A549 (cell line): ENCODE measurements at regions not wholly inside any gene's neighbourhood (a gene's known extent, or its start where the extent isn't known, plus 50 kb on each side); places are given as distances from the start of the nearest gene placed in this dataset.

Experiments
- ATAC-seq, 2 experiments: fragments of 200-7000 bp in 1 of 2; fragments of >200 bp in 1 of 2; cut with Nextera tagmentation in 1 of 2; cut with Tn5 transposase in 1 of 2; 3 replicates each; pipeline versions ENCODE4 v1.8.0 to v1.9.1; 2018 to 2020; ENCODE audit warnings: mild to moderate bottlenecking in 1 of 2, moderate library complexity in 1 of 2
- CTCF ChIA-PET: fragments of 300-600 bp; sonication (Branson Sonifier 250); formaldehyde crosslinking; extraction: SDS; loops from one replicate; lab custom pipeline; 2021; ENCODE audit warnings: antibody characterized with exemption, inconsistent platforms; lab: Yijun Ruan, JAX
- POLR2A ChIA-PET: fragments of 350-600 bp; formaldehyde crosslinking; extraction: SDS; loops from one replicate; lab custom pipeline; 2021; ENCODE audit warnings: antibody characterized with exemption, inconsistent platforms; lab: Yijun Ruan, JAX
- DNase-seq, 2 experiments: peaks; one replicate each; pipeline versions ENCODE4 v3.0.0 to v3.0.0-alpha.2; 2011 to 2016; ENCODE audit warnings: low read depth in 1 of 2, low spot score in 1 of 2
- FAIRE-seq: peaks from 2 replicates; lab custom pipeline; 2011; peaks lifted over from hg19 to GRCh38; lab: Jason Lieb, UNC
- H3K27ac ChIP-seq, 2 experiments: fragments of >200 bp; sonication (Bioruptor Twin); formaldehyde crosslinking; 3 replicates each; pipeline ENCODE4 v1.5.1; 2016 to 2017
- H3K4me1 ChIP-seq: fragments of >200 bp; sonication (Bioruptor Twin); formaldehyde crosslinking; 3 replicates; pipeline ENCODE4 v1.6.1; 2016
- H3K4me2 ChIP-seq: fragments of >200 bp; sonication (Bioruptor Twin); formaldehyde crosslinking; 3 replicates; pipeline ENCODE4 v1.6.1; 2016
- H3K4me3 ChIP-seq: fragments of >200 bp; sonication (Bioruptor Twin); formaldehyde crosslinking; 3 replicates; pipeline ENCODE4 v1.5.1; 2016
- H3K9me3 ChIP-seq: fragments of >200 bp; sonication (Bioruptor Twin); formaldehyde crosslinking; 3 replicates; pipeline ENCODE4 v1.6.1; 2016
- BHLHE40 ChIP-seq: IDR thresholded peaks from 2 replicates; pipeline ENCODE4 v1.6.1; 2012; ENCODE audit warnings: low read depth, low read length, inconsistent platforms
- E2F6 ChIP-seq: IDR thresholded peaks from 2 replicates; pipeline ENCODE4 v1.6.1; 2012; ENCODE audit warnings: low read depth, borderline replicate concordance
- EHF ChIP-seq: fragments of 250-450 bp; sonication (Bioruptor Pico); IDR thresholded peaks from 2 replicates; pipeline ENCODE4 v1.5.0; 2020; ENCODE audit warnings: mild to moderate bottlenecking
- ELK1 ChIP-seq: fragments of 150-350 bp; IDR thresholded peaks from 2 replicates; pipeline ENCODE4 v1.6.1; 2014; ENCODE audit warnings: low read depth, mild to moderate bottlenecking, low read length
- FOSB ChIP-seq: fragments of 250-450 bp; sonication (Bioruptor Pico); IDR thresholded peaks from 2 replicates; pipeline ENCODE4 v1.5.0; 2020; ENCODE audit warnings: mild to moderate bottlenecking, moderate library complexity
- FOSL2 ChIP-seq, 2 experiments: fragments of 450-650 bp in 1 of 2; fragments of >200 bp in 1 of 2; sonication (Bioruptor Twin) in 1 of 2; formaldehyde crosslinking; IDR thresholded peaks; 2 replicates each; pipeline versions ENCODE4 v1.5.0 to v1.6.1; 2016 to 2020; ENCODE audit warnings: mild to moderate bottlenecking in 1 of 2, moderate library complexity in 1 of 2
- HDAC2 ChIP-seq: fragments of 200-600 bp; sonication (generic); IDR thresholded peaks from 2 replicates; pipeline ENCODE4 v1.6.1; 2016
- HES2 ChIP-seq: fragments of >200 bp; sonication (Bioruptor Twin); formaldehyde crosslinking; IDR thresholded peaks from 2 replicates; pipeline ENCODE4 v1.6.1; 2016
- HEYL ChIP-seq: fragments of 250-450 bp; sonication (Bioruptor Pico); IDR thresholded peaks from 2 replicates; pipeline ENCODE4 v1.8.0; 2021; ENCODE audit warnings: mild to moderate bottlenecking, moderate library complexity
- HMGXB4 ChIP-seq: fragments of 250-450 bp; sonication (Bioruptor Pico); IDR thresholded peaks from 2 replicates; pipeline ENCODE4 v1.5.0; 2021; ENCODE audit warnings: mild to moderate bottlenecking, moderate library complexity, borderline replicate concordance
- HOXB5 ChIP-seq: fragments of 250-450 bp; sonication (Bioruptor Pico); IDR thresholded peaks from 2 replicates; pipeline ENCODE4 v1.5.0; 2020; ENCODE audit warnings: mild to moderate bottlenecking, moderate library complexity
- JUN ChIP-seq, 2 experiments: fragments of >200 bp; sonication (Bioruptor Twin); formaldehyde crosslinking; IDR thresholded peaks; 2 replicates in 1 of 2; 3 replicates in 1 of 2; pipeline ENCODE4 v1.6.1; 2016 to 2017
- JUNB ChIP-seq: fragments of >200 bp; sonication (Bioruptor Twin); formaldehyde crosslinking; IDR thresholded peaks from 2 replicates; pipeline ENCODE4 v1.6.1; 2016
- KDM1A ChIP-seq: fragments of 200-600 bp; sonication (generic); IDR thresholded peaks from 2 replicates; pipeline ENCODE4 v1.6.1; 2016; ENCODE audit warnings: low read depth, mild to moderate bottlenecking
- MAFK ChIP-seq: fragments of 450-650 bp; IDR thresholded peaks from 2 replicates; pipeline ENCODE4 v1.6.1; 2014; ENCODE audit not compliant: partially characterized antibody
- MAZ ChIP-seq: fragments of 150-350 bp; IDR thresholded peaks from 2 replicates; pipeline ENCODE4 v1.6.1; 2014; ENCODE audit warnings: antibody characterized with exemption, low read depth, low read length, borderline replicate concordance
- NR3C1 ChIP-seq: fragments of >200 bp; sonication (Bioruptor Twin); formaldehyde crosslinking; IDR thresholded peaks from 3 replicates; pipeline ENCODE4 v1.6.1; 2017
- PHF8 ChIP-seq: fragments of 200-600 bp; sonication (generic); IDR thresholded peaks from 2 replicates; pipeline ENCODE4 v1.6.1; 2016; ENCODE audit warnings: low read depth, mild to moderate bottlenecking, antibody characterized with exemption, moderate library complexity, borderline replicate concordance
- POLR2AphosphoS2 ChIP-seq: conservative IDR thresholded peaks from 2 replicates; pipeline ENCODE4 v1.6.1; 2012; ENCODE audit warnings: low read length, improper control_type of control experiment, inconsistent platforms
- RAD21 ChIP-seq, 2 experiments: fragments of >200 bp in 1 of 2; sonication (Bioruptor Twin) in 1 of 2; formaldehyde crosslinking in 1 of 2; IDR thresholded peaks in 1 of 2; conservative IDR thresholded peaks in 1 of 2; 2 replicates in 1 of 2; 3 replicates in 1 of 2; pipeline ENCODE4 v1.6.1; 2012 to 2018; ENCODE audit warnings: inconsistent platforms in 1 of 2
- RCOR1 ChIP-seq: fragments of 150-350 bp; IDR thresholded peaks from 2 replicates; pipeline ENCODE4 v1.6.1; 2014; ENCODE audit warnings: antibody characterized with exemption, low read length, low read depth
- SMC3 ChIP-seq: fragments of >200 bp; sonication (Bioruptor Twin); formaldehyde crosslinking; IDR thresholded peaks from 3 replicates; pipeline ENCODE4 v1.6.1; 2018; ENCODE audit warnings: inconsistent platforms
- SREBF2 ChIP-seq: fragments of 450-650 bp; IDR thresholded peaks from 2 replicates; pipeline ENCODE4 v1.6.1; 2014; ENCODE audit warnings: mild to moderate bottlenecking, moderate library complexity
- ZC3H11A ChIP-seq: fragments of 450-650 bp; IDR thresholded peaks from 2 replicates; pipeline ENCODE4 v1.6.1; 2014; ENCODE audit warnings: antibody characterized with exemption, mild to moderate bottlenecking
- ZFP36 ChIP-seq: fragments of 450-650 bp; IDR thresholded peaks from 2 replicates; pipeline ENCODE4 v1.6.1; 2014; ENCODE audit warnings: borderline replicate concordance; ENCODE audit not compliant: partially characterized antibody
- ZNF302 ChIP-seq: fragments of 250-450 bp; sonication (Bioruptor Pico); IDR thresholded peaks from 2 replicates; pipeline ENCODE4 v1.9.0; 2021; ENCODE audit warnings: inconsistent platforms, mild to moderate bottlenecking, moderate library complexity
- ZSCAN20 ChIP-seq: fragments of 250-450 bp; sonication (Bioruptor Pico); IDR thresholded peaks from 2 replicates; pipeline ENCODE4 v1.8.0; 2022; ENCODE audit warnings: mild to moderate bottlenecking, moderate library complexity
- WGBS: methylation state at CpG from one replicate; pipeline ENCODE4 v1.1.6; 2017; ENCODE audit errors: missing lambda C conversion rate; 5-methylcytosine and 5-hydroxymethylcytosine counted together

- no peak for TF ChIP-seq ZFP36
- CTCF ChIA-PET, result no interaction called here
- Histone ChIP-seq H3K4me3 (no peak overlapping the region), H3K4me2 (no peak overlapping the region), H3K4me1 (no peaks in the 10 kb centered on the region), H3K27ac (no peak overlapping the region), H3K9me3 (no peaks in the 10 kb centered on the region)
- DNase-seq (no peak), ATAC-seq (no peak), FAIRE-seq (no peak)
- POLR2A ChIA-PET, result no interaction called here
- WGBS, result 34% methylated on average over 3 of the region's 3 CpGs
These were observed 431.7 kb upstream of the KLF6 start for GRCh38 chr10:4216726-4217125.

GRCh38 chr10:4215963-4216575 is 431.1 kb upstream of the KLF6 start:
- Histone ChIP-seq H3K4me2 (no peak overlapping the region), H3K27ac (no peak overlapping the region), H3K9me3 (no peaks in the 10 kb centered on the region), H3K4me3 (no peak overlapping the region), H3K4me1 (no peaks in the 10 kb centered on the region)
- DNase-seq (no peak), ATAC-seq (no peak)
- POLR2A ChIA-PET, result no interaction called here
- WGBS, result 67% methylated on average over 4 of the region's 4 CpGs
- TF ChIP-seq RCOR1 (no peak), FOSB (CRISPR knock-in tag) (no peak), ZSCAN20 (CRISPR knock-in tag) (no peak), POLR2AphosphoS2 (no peak), NR3C1 (no peak), RAD21 (conservative IDR thresholded peaks at IDR 0.05 in 1 of 2, IDR thresholded peaks at IDR 0.05 in 1 of 2) (no peak), HMGXB4 (CRISPR knock-in tag) (no peak), JUNB (no peak), MAFK (no peak), MAZ (no peak)
- TF ChIP-seq, all 56 proteins: peak for 0
- CTCF ChIA-PET, result no interaction called here
- no peak for FAIRE-seq

GRCh38 chr10:4215485-4215884 is 430.5 kb upstream of the KLF6 start:
- 69% methylated on average over 4 of the region's 4 CpGs for WGBS

GRCh38 chr10:4214908-4215307 is 429.9 kb upstream of the KLF6 start:
- no peak overlapping the region for H3K27ac ChIP-seq
- FAIRE-seq (no peak), ATAC-seq (no peak), DNase-seq (no peak)
- ChIA-PET CTCF (interaction anchor here (0.8 kb wide), 1 partner anchor 66 kb away, joined by 5 read pairs; no protein-coding TSS in a partner anchor), POLR2A (no interaction called here)
- no peaks in the 10 kb centered on the region for H3K4me1 ChIP-seq
- 75% methylated on average over 1 of the region's 1 CpG for WGBS
- no peak overlapping the region for H3K4me2 ChIP-seq
- H3K9me3 ChIP-seq, result no peaks in the 10 kb centered on the region
- H3K4me3 ChIP-seq, result no peak overlapping the region
- TF ChIP-seq MAZ (no peak), PHF8 (no peak), HMGXB4 (CRISPR knock-in tag) (no peak), SMC3 (no peak), ELK1 (no peak), SREBF2 (no peak), EHF (CRISPR knock-in tag) (no peak), JUN (IDR thresholded peaks at IDR 0.05) (no peak), ZNF302 (CRISPR knock-in tag) (no peak), HOXB5 (no peak), HEYL (no peak), BHLHE40 (no peak)

More at GRCh38 chr10:4215485-4215884, 430.5 kb upstream of the KLF6 start:
- POLR2A ChIA-PET, result no interaction called here
- no peak overlapping the region for H3K4me2 ChIP-seq
- no peak for FAIRE-seq
- H3K27ac ChIP-seq, result no peak overlapping the region
- H3K4me3 ChIP-seq, result no peak overlapping the region
- no peak for TF ChIP-seq KDM1A
- no peak for TF ChIP-seq HES2
- TF ChIP-seq ZC3H11A, result no peak
- no peak for TF ChIP-seq E2F6
- TF ChIP-seq RCOR1, result no peak
- no peak for TF ChIP-seq HDAC2
- TF ChIP-seq FOSL2 (IDR thresholded peaks at IDR 0.05), result no peak
- no peak for TF ChIP-seq FOSL2 (CRISPR knock-in tag; IDR thresholded peaks at IDR 0.05)
- TF ChIP-seq HOXB5, result no peak
- no peaks in the 10 kb centered on the region for H3K9me3 ChIP-seq
- no peak for DNase-seq
- ATAC-seq, result no peak
- CTCF ChIA-PET, result no interaction called here
- no peaks in the 10 kb centered on the region for H3K4me1 ChIP-seq
